Transverse colon (tissue), 4 donors: ENCODE measurements at regions not wholly inside any gene's neighbourhood (a gene's known extent, or its start where the extent isn't known, plus 50 kb on each side); places are given as distances from the start of the nearest gene placed in this dataset.

Experiments
- DNase-seq: peaks from one replicate; pipeline ENCODE4 v3.0.0-alpha.2; 2019
- H3K27ac ChIP-seq, 4 donors: fragments of 200-600 bp; sonication (generic); 2 replicates each; pipeline ENCODE4 v1.5.1; 2016 to 2018; ENCODE audit warnings: inconsistent platforms in 4 of 4
- H3K27me3 ChIP-seq: fragments of 200-600 bp; sonication (generic); 2 replicates; pipeline ENCODE4 v1.5.1; 2017; ENCODE audit warnings: inconsistent platforms
- H3K36me3 ChIP-seq, 4 donors: fragments of 200-600 bp; sonication (generic); 2 replicates each; pipeline ENCODE4 v1.5.1; 2017 to 2019; ENCODE audit warnings: inconsistent platforms in 4 of 4
- H3K4me1 ChIP-seq, 4 donors: fragments of 200-600 bp; sonication (generic); 2 replicates each; pipeline ENCODE4 v1.5.1; 2017 to 2020; ENCODE audit warnings: inconsistent platforms in 4 of 4
- H3K4me3 ChIP-seq, 4 donors: fragments of 200-600 bp; sonication (generic); 1 replicate in 1 of 4; 2 replicates in 3 of 4; pipeline versions ENCODE4 v1.5.1 to v1.6.1; 2017 to 2019; ENCODE audit warnings: inconsistent platforms in 4 of 4
- H3K9me3 ChIP-seq, 2 donors: fragments of 200-600 bp; sonication (generic); 2 replicates each; pipeline ENCODE4 v1.5.1; 2017 to 2019; ENCODE audit warnings: inconsistent platforms in 2 of 2
- EP300 ChIP-seq: sonication (generic); formaldehyde crosslinking; IDR thresholded peaks from one replicate; pipeline ENCODE4 v1.6.1; 2017; ENCODE audit warnings: antibody characterized with exemption, low read depth
- POLR2A ChIP-seq: fragments of 450-650 bp; IDR thresholded peaks from one replicate; pipeline ENCODE4 v1.6.1; 2016; ENCODE audit warnings: antibody characterized with exemption, mild to moderate bottlenecking, moderate library complexity
- POLR2AphosphoS5 ChIP-seq, 3 donors: sonication (generic); formaldehyde crosslinking; IDR thresholded peaks; one replicate each; pipeline ENCODE4 v1.6.1; 2016; ENCODE audit warnings: antibody characterized with exemption in 3 of 3
- WGBS, 2 donors: methylation state at CpG; one replicate each; pipeline ENCODE4 v1.1.5; 2018; ENCODE audit warnings: low coverage in 1 of 2; 5-methylcytosine and 5-hydroxymethylcytosine counted together
- in situ Hi-C, 4 donors: fragments of 200-750 bp; cut with MboI; loops; one replicate each; pipeline versions ENCODE4 v1.15.0 to v1.15.1; 2017; ENCODE audit warnings: low sequenced_read_pairs in 3 of 4, low pct_ligation_motif_present in 1 of 4, low pct_unique_long_range_greater_than_20kb in 1 of 4
- intact Hi-C: fragments of 100-400 bp; cut with DNase I; formaldehyde crosslinking; loops from one replicate; pipeline ENCODE4 v1.15.1; 2023; ENCODE audit warnings: low total_unique reads
- TF ChIP-seq, protein P1 (sequence below), 5 experiments: fragments of 200-600 bp in 3 of 5; fragments of 450-650 bp in 2 of 5; sonication (generic) in 3 of 5; IDR thresholded peaks; 1 replicate in 2 of 5; 2 replicates in 3 of 5; pipeline ENCODE4 v1.5.1; 2016 to 2017; ENCODE audit warnings: antibody characterized with exemption in 5 of 5, inconsistent platforms in 3 of 5, mild to moderate bottlenecking in 2 of 5, moderate library complexity in 1 of 5

DNA sequence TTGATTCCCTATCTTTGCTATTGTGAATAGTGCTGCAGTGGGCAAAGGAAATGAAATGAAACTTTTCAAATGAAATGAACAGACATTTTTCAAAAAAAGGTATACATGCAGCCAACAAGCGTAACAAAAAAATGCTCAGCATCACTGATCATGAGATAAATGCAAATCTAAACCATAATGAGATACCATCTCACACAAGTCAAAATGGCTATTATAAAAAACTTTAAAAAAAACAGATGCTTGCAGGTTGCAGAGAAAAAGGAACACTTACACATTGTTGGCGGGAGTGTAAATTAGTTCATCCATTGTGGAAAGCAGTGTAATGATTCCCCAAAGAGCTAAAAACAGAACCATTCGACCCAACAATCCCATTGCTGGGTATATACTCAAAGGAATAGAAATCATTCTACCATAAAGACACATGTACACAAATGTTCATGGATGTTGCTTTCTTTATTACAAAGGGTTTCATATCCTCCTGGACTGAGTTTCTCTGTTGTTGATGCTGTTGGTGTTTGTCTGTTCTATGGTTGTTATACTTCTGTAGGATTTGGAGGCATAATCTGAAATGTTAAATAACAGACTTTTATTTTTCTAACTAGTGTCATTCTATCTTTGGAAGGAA is 99.3 kb upstream of the SOX9 start:
- Histone ChIP-seq H3K36me3 (no peaks in the 10 kb centered on the region), H3K9me3 (no peaks in the 10 kb centered on the region), H3K27ac (no peak overlapping the region), H3K4me1 (no peaks in the 10 kb centered on the region), H3K4me3 (no peak overlapping the region), H3K27me3 (peaks cover 5% of the 10 kb centered on the region)
- no peak for TF ChIP-seq EP300
- TF ChIP-seq POLR2AphosphoS5 (IDR thresholded peaks at IDR 0.05): no peak
- TF ChIP-seq POLR2A: no peak
- TF ChIP-seq, protein P1, sequence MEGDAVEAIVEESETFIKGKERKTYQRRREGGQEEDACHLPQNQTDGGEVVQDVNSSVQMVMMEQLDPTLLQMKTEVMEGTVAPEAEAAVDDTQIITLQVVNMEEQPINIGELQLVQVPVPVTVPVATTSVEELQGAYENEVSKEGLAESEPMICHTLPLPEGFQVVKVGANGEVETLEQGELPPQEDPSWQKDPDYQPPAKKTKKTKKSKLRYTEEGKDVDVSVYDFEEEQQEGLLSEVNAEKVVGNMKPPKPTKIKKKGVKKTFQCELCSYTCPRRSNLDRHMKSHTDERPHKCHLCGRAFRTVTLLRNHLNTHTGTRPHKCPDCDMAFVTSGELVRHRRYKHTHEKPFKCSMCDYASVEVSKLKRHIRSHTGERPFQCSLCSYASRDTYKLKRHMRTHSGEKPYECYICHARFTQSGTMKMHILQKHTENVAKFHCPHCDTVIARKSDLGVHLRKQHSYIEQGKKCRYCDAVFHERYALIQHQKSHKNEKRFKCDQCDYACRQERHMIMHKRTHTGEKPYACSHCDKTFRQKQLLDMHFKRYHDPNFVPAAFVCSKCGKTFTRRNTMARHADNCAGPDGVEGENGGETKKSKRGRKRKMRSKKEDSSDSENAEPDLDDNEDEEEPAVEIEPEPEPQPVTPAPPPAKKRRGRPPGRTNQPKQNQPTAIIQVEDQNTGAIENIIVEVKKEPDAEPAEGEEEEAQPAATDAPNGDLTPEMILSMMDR (IDR thresholded peaks at IDR 0.05): no peak
- in situ Hi-C loops (no loop called here), intact Hi-C loops (no loop called here)
- WGBS, 2 donors: 86 to 89% methylated on average over 3 of the region's 3 CpGs
- DNase-seq: no peak

DNA sequence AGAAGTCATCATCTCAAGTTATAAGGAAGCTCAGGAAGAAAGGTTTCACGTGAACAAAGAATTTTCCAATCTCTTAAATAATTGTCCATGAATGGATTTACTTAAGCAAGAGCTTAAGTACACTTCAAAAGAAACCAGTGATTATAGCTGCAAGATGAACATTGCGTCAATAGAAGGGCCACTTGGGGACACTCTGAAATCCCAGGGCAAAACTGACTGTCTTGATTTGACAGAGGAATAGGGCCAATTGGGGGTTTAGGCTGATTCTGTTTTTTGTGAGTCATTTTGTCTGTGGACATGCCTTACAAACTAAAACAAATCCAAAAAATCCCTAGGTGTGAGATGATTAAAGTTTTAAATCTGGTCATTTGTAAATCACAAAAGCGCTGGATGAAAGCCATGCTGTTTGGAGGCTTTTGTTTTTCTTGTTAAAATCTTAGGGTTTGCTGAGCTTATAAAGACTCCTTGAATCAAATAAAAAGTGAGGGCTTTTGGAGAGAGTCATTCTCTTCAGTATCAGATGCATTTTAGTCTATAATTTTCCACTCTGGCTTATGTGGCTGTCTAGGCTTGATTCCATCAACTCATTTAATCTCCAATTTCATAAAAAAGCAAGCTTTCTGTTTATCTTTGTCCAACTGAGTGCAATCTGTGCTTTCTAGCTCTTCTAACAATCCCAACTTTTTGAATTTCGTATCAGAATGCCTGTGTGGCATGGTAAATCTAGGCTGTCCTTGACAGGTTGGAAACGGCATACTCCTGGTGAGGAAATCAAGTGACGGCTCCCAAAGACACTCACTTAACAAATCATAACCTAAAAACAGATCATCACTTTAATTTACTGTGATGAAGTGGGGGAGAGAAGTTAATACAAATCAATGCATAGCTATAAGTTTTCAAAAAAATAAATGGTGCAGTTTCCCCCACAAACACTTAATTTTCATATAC is 98.2 kb upstream of the SOX9 start:
- in situ Hi-C loops (no loop called here), intact Hi-C loops (no loop called here)
- no peak overlapping the region for H3K4me3 ChIP-seq
- no peaks in the 10 kb centered on the region for H3K4me1 ChIP-seq
- TF ChIP-seq, protein P1 (IDR thresholded peaks at IDR 0.05): no peak
- TF ChIP-seq EP300 (no peak), POLR2A (no peak), POLR2AphosphoS5 (IDR thresholded peaks at IDR 0.05) (no peak)
- no peaks in the 10 kb centered on the region for H3K9me3 ChIP-seq
- WGBS, 2 donors: 66 to 77% methylated on average over 5 to 6 of the region's 6 CpGs
- no peaks in the 10 kb centered on the region for H3K36me3 ChIP-seq
- H3K27ac ChIP-seq: no peak overlapping the region
- no peak for DNase-seq
- peaks cover 10% of the 10 kb centered on the region for H3K27me3 ChIP-seq

DNA sequence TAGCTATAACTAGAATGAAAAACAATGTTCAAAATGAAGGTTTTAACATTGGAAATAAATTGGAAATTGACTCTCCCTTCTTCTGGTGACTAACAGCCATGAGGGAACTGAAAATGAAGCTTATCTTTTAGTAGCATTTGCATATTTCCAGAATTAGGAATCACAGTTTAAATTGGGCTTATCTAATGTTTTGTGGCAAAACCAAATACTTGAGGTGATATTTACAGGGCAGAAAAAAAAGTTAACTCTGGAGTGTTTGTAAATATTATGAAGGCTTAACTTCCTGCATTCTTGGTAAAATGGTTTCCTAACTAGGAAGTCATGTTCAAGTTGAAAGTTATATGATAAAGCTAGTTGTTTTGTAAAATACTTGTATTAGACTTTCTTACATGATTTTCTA is 96.4 kb upstream of the SOX9 start:
- in situ Hi-C loops (no loop called here), intact Hi-C loops (no loop called here)
- DNase-seq: no peak
- no peak overlapping the region for H3K4me3 ChIP-seq
- no peaks in the 10 kb centered on the region for H3K36me3 ChIP-seq
- TF ChIP-seq POLR2A: no peak
- no peak for TF ChIP-seq EP300
- TF ChIP-seq POLR2AphosphoS5 (IDR thresholded peaks at IDR 0.05): no peak
- TF ChIP-seq, protein P1 (IDR thresholded peaks at IDR 0.05): no peak
- H3K27ac ChIP-seq: no peak overlapping the region
- H3K27me3 ChIP-seq: peaks cover 13% of the 10 kb centered on the region
- no peaks in the 10 kb centered on the region for H3K4me1 ChIP-seq
- no peaks in the 10 kb centered on the region for H3K9me3 ChIP-seq

DNA sequence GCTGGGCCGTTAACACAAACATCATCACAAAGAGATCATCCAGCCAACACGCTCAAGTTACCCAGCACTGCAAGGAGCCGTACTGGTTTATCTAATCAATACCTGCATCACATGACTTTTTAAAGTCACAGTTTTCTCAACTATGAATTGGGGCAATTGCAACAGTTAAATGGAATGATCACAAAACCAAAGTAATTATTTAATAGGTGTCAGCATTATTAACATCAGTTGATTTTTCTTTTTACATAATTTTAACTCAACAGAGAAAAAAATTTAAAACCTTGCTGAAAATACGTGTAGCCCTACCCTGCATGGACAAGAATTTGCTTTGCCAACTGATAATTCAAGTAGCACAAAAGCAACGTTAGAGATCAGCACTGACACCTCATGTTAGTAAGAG is 95.7 kb upstream of the SOX9 start:
- Histone ChIP-seq H3K4me3 (no peak overlapping the region), H3K9me3 (no peaks in the 10 kb centered on the region), H3K27me3 (peaks cover 13% of the 10 kb centered on the region), H3K27ac (no peak overlapping the region), H3K4me1 (peaks cover 0 to 5% (median 0%) of the 10 kb centered on the region in 4 donors), H3K36me3 (no peaks in the 10 kb centered on the region)
- intact Hi-C loops: no loop called here
- no peak for DNase-seq
- in situ Hi-C loops: no loop called here
- TF ChIP-seq POLR2A: no peak
- TF ChIP-seq, protein P1 (IDR thresholded peaks at IDR 0.05): no peak
- TF ChIP-seq EP300: no peak
- 47 to 49% methylated on average over 5 of the region's 5 CpGs for WGBS, 2 donors
